HUES6 (cell line): ENCODE measurements at regions not wholly inside any gene's neighbourhood (a gene's known extent, or its start where the extent isn't known, plus 50 kb on each side); places are given as distances from the start of the nearest gene placed in this dataset.

Experiments
- H3K27ac ChIP-seq: 2 replicates; pipeline ENCODE4 v1.7.0; 2013; ENCODE audit warnings: low read depth, mild to moderate bottlenecking, low read length, inconsistent platforms
- H3K27me3 ChIP-seq: 2 replicates; pipeline ENCODE4 v1.6.1; 2013; ENCODE audit warnings: low read length; ENCODE audit not compliant: control insufficient read depth, insufficient read depth
- H3K36me3 ChIP-seq: 2 replicates; pipeline ENCODE4 v1.6.1; 2013; ENCODE audit warnings: low read length; ENCODE audit not compliant: control insufficient read depth, insufficient read depth
- H3K4me1 ChIP-seq: 2 replicates; pipeline ENCODE4 v1.6.1; 2013; ENCODE audit warnings: low read length; ENCODE audit not compliant: control insufficient read depth, insufficient read depth
- H3K4me3 ChIP-seq: 2 replicates; pipeline ENCODE4 v1.5.1; 2013; ENCODE audit warnings: low read depth, low read length
- H3K9ac ChIP-seq: one replicate; pipeline ENCODE4 v1.6.1; 2013; ENCODE audit warnings: mild to moderate bottlenecking, low read length
- H3K9me3 ChIP-seq: 2 replicates; pipeline ENCODE4 v1.6.1; 2013; ENCODE audit warnings: low read depth, low read length; ENCODE audit not compliant: control insufficient read depth, insufficient read depth

GRCh38 chr2:49291619-49292018, 137.3 kb upstream of the FSHR start:
- Histone ChIP-seq H3K4me3 (no peak overlapping the region), H3K9me3 (no peaks in the 10 kb centered on the region), H3K9ac (no peak overlapping the region), H3K27me3 (no peaks in the 10 kb centered on the region), H3K4me1 (no peaks in the 10 kb centered on the region), H3K27ac (no peak overlapping the region), H3K36me3 (no peaks in the 10 kb centered on the region)

DNA sequence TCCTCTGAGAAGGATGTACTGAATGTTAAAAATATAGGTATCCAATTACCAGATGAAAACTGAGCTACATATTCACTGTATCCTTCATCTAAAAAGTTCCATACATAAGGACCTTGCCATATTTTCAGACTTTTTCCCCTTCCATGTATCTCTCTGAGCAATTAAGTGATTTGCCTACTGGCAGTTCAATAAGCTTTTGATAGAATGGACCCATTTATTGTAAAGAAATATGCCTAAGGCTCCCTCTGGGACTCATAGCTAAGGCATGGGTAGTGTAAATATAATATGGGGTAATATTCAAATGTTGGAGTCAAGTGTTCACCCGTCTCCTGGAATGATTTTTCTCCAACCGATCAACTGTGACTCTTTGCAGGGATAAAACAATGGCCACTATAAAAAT, 135.4 kb upstream of the FSHR start:
- H3K27ac ChIP-seq, result no peak overlapping the region
- no peak overlapping the region for H3K4me3 ChIP-seq
- no peaks in the 10 kb centered on the region for H3K4me1 ChIP-seq
- H3K9me3 ChIP-seq, result no peaks in the 10 kb centered on the region
- no peaks in the 10 kb centered on the region for H3K36me3 ChIP-seq
- no peak overlapping the region for H3K9ac ChIP-seq
- no peaks in the 10 kb centered on the region for H3K27me3 ChIP-seq

- Histone ChIP-seq H3K9ac (no peak overlapping the region), H3K36me3 (no peaks in the 10 kb centered on the region), H3K27ac (no peak overlapping the region), H3K4me1 (no peaks in the 10 kb centered on the region), H3K27me3 (no peaks in the 10 kb centered on the region), H3K4me3 (no peak overlapping the region), H3K9me3 (no peaks in the 10 kb centered on the region)
Measured at GRCh38 chr2:49288902-49289700, 134.8 kb upstream of the FSHR start.

GRCh38 chr2:49288113-49288705, 133.9 kb upstream of the FSHR start:
- Histone ChIP-seq H3K27me3 (no peaks in the 10 kb centered on the region), H3K4me3 (no peak overlapping the region), H3K36me3 (no peaks in the 10 kb centered on the region), H3K9me3 (no peaks in the 10 kb centered on the region), H3K27ac (no peak overlapping the region), H3K4me1 (no peaks in the 10 kb centered on the region), H3K9ac (no peak overlapping the region)

- no peaks in the 10 kb centered on the region for H3K27me3 ChIP-seq
- H3K4me3 ChIP-seq, result no peak overlapping the region
- no peaks in the 10 kb centered on the region for H3K36me3 ChIP-seq
- H3K9me3 ChIP-seq, result no peaks in the 10 kb centered on the region
- H3K4me1 ChIP-seq, result no peaks in the 10 kb centered on the region
- no peak overlapping the region for H3K27ac ChIP-seq
- H3K9ac ChIP-seq, result no peak overlapping the region
Measured at GRCh38 chr2:49286726-49287125, 132.4 kb upstream of the FSHR start.

- H3K36me3 ChIP-seq, result no peaks in the 10 kb centered on the region
- H3K9me3 ChIP-seq, result no peaks in the 10 kb centered on the region
- H3K4me1 ChIP-seq, result no peaks in the 10 kb centered on the region
- no peak overlapping the region for H3K9ac ChIP-seq
- no peak overlapping the region for H3K27ac ChIP-seq
- H3K4me3 ChIP-seq, result no peak overlapping the region
- H3K27me3 ChIP-seq, result no peaks in the 10 kb centered on the region
Measured at GRCh38 chr2:49286045-49286444, 131.7 kb upstream of the FSHR start.

DNA sequence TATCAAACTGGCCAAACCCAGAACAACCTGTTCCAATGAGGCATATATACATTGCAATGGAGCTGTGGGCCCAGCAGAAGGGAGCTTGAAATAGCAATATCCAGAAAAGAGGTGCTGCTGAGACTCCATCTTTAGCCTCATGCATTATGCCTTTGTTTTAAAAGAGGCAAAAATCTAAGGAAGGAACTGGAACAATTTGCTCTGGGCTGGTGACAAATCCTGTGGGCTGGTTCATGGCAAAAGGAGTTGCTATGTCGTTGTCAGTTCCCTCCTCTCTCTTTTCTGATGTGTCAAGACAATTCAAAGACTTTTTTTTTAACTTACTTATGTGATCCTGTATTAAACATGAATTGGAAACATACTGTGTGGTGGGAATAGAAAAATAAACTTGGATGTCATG, 124.2 kb upstream of the FSHR start:
- Histone ChIP-seq H3K4me3 (no peak overlapping the region), H3K9me3 (peaks cover 15% of the 10 kb centered on the region), H3K27ac (no peak overlapping the region), H3K36me3 (no peaks in the 10 kb centered on the region), H3K9ac (no peak overlapping the region), H3K4me1 (no peaks in the 10 kb centered on the region), H3K27me3 (no peaks in the 10 kb centered on the region)

GRCh38 chr2:49278141-49278540, 123.8 kb upstream of the FSHR start:
- H3K27me3 ChIP-seq, result no peaks in the 10 kb centered on the region
- no peaks in the 10 kb centered on the region for H3K4me1 ChIP-seq
- no peaks in the 10 kb centered on the region for H3K36me3 ChIP-seq
- no peak overlapping the region for H3K9ac ChIP-seq
- H3K27ac ChIP-seq, result no peak overlapping the region
- peaks cover 15% of the 10 kb centered on the region for H3K9me3 ChIP-seq
- no peak overlapping the region for H3K4me3 ChIP-seq

DNA sequence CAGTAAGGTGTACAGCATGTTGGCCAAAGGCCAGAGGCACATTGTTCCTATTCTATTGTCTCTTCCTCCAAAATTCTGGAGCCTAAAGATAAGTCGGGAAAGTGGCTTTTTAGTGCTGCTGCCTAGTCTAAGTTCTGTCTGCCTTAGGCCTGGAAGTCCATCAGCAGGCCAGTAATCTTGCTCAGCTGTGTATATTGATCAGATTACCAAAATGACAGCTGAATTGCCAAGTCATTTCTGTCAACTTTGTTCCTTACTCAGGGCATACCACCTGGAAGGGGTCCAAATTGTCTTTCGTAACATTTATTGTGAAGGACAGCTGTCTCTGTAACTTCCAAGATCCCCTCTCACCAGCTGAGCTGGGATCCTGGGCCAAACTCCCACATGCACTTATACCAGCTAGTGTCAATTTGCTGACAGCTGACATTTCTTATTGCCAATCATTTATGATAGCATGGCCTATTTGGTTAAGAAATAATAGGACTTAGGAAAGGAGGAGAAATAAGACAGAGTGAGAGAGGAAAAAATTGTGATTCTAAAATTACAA, 116.8 kb upstream of the FSHR start:
- H3K36me3 ChIP-seq, result no peaks in the 10 kb centered on the region
- H3K9ac ChIP-seq, result no peak overlapping the region
- H3K27ac ChIP-seq, result no peak overlapping the region
- H3K9me3 ChIP-seq, result no peaks in the 10 kb centered on the region
- H3K4me3 ChIP-seq, result no peak overlapping the region
- H3K27me3 ChIP-seq, result no peaks in the 10 kb centered on the region
- no peaks in the 10 kb centered on the region for H3K4me1 ChIP-seq

- H3K9ac ChIP-seq, result no peak overlapping the region
- H3K4me1 ChIP-seq, result no peaks in the 10 kb centered on the region
Measured at GRCh38 chr2:49270091-49270490, 115.8 kb upstream of the FSHR start.

DNA sequence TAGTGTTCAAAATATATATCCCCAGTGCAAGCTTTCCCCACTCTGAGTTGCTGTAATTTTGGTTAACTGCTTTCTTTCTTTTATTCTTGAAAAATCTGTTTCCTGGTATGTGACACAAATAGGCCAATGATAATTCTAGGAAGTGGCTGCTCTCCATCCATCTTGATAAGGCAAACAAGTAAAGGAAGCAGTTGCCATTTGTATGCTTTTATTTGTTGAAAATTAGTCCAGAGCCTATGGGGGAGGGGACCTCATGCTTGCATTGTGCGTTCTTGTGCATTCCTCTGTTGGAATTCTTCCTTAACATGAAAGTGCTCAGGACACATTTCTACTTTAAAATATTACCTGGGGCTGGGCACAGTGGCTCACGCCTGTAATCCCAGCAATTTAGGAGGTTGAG, 111.2 kb upstream of the FSHR start:
- Histone ChIP-seq H3K36me3 (no peaks in the 10 kb centered on the region), H3K9ac (no peak overlapping the region), H3K4me1 (no peaks in the 10 kb centered on the region), H3K9me3 (no peaks in the 10 kb centered on the region), H3K4me3 (no peak overlapping the region), H3K27ac (no peak overlapping the region), H3K27me3 (no peaks in the 10 kb centered on the region)

More at GRCh38 chr2:49270091-49270490, 115.8 kb upstream of the FSHR start:
- no peak overlapping the region for H3K27ac ChIP-seq
- H3K36me3 ChIP-seq, result no peaks in the 10 kb centered on the region
- H3K27me3 ChIP-seq, result no peaks in the 10 kb centered on the region
- no peak overlapping the region for H3K4me3 ChIP-seq
- no peaks in the 10 kb centered on the region for H3K9me3 ChIP-seq
